HCT116 (cell line): ENCODE measurements at regions not wholly inside any gene's neighbourhood (a gene's known extent, or its start where the extent isn't known, plus 50 kb on each side); places are given as distances from the start of the nearest gene placed in this dataset.

Source experiments
- ATAC-seq: fragments of 200-7000 bp; cut with Tn5 transposase; 2 replicates; pipeline ENCODE4 v1.9.1; 2020; ENCODE audit warnings: mild to moderate bottlenecking, moderate library complexity
- BruUV-seq: library from RNA; stranded (reverse); fragments of 400-500 nt; replicated peaks from 2 replicates; lab custom pipeline; 2021; lab: Mats Ljungman, UMichigan
- CTCF ChIA-PET: fragments of 300-600 bp; sonication (Branson Sonifier 250); formaldehyde crosslinking; loops from one replicate; lab custom pipeline; 2021; ENCODE audit warnings: antibody characterized with exemption; lab: Charles Lee
- POLR2A ChIA-PET: fragments of 300-600, 350-600 bp; sonication (Branson Sonifier 250); formaldehyde crosslinking; loops from one replicate; lab custom pipeline; 2021; ENCODE audit warnings: antibody characterized with exemption; lab: Charles Lee
- RAD21 ChIA-PET, 2 experiments: fragments of 300-600 bp; sonication (Branson Sonifier 250); formaldehyde crosslinking; loops; one replicate each; lab custom pipeline; 2023; ENCODE audit warnings: low total read pairs in 2 of 2; ENCODE audit not compliant: uncharacterized antibody in 2 of 2, unreplicated experiment in 2 of 2, low non-redundant PET in 1 of 2; lab: Charles Lee
- DNase-seq: peaks from one replicate; pipeline ENCODE4 v3.0.0-alpha.2; 2010; ENCODE audit warnings: low read depth, low spot score
- H2AFZ ChIP-seq: fragments of 200-600 bp; shearing (Covaris generic), sonication (generic); 2 replicates; pipeline ENCODE4 v1.6.1; 2017; ENCODE audit warnings: low read depth, mixed run types, mixed read lengths, antibody characterized with exemption, low read length; ENCODE audit not compliant: poor library complexity, severe bottlenecking
- H3K27ac ChIP-seq: 2 replicates; pipeline ENCODE4 v1.5.1; 2012; ENCODE audit warnings: low read depth, low read length
- H3K27me3 ChIP-seq: fragments of 200-600 bp; sonication (generic); 2 replicates; pipeline ENCODE4 v1.6.1; 2016; ENCODE audit warnings: mixed run types, low read length, mixed read lengths; ENCODE audit not compliant: insufficient read depth
- H3K36me3 ChIP-seq, 2 experiments: fragments of 200-500 bp in 1 of 2; fragments of 200-600 bp in 1 of 2; sonication (Bioruptor generic) in 1 of 2; sonication (generic) in 1 of 2; 2 replicates each; pipeline versions ENCODE4 v1.5.1 to v1.6.1; 2014 to 2016; ENCODE audit warnings: low read length in 2 of 2, inconsistent platforms in 1 of 2, mixed read lengths in 1 of 2, mixed run types in 1 of 2; ENCODE audit not compliant: insufficient read depth in 2 of 2, control insufficient read depth in 1 of 2
- H3K4me1 ChIP-seq, 2 experiments: fragments of 200-600 bp in 1 of 2; sonication (generic) in 1 of 2; 2 replicates each; pipeline versions ENCODE4 v1.5.1 to v1.6.1; 2012 to 2017; ENCODE audit warnings: low read length in 2 of 2, inconsistent platforms in 1 of 2, mild to moderate bottlenecking in 1 of 2, mixed read lengths in 1 of 2, mixed run types in 1 of 2, moderate library complexity in 1 of 2; ENCODE audit not compliant: insufficient read depth in 2 of 2, control insufficient read depth in 1 of 2
- H3K4me2 ChIP-seq: fragments of 200-600 bp; sonication (generic); 2 replicates; pipeline ENCODE4 v1.6.1; 2017; ENCODE audit warnings: mixed run types, low read length, mixed read lengths
- H3K4me3 ChIP-seq, 2 experiments: fragments of 200-600 bp in 1 of 2; sonication (generic) in 1 of 2; replicated peaks in 1 of 2; 2 replicates each; pipeline ENCODE4 v1.5.1; 2011 to 2016; ENCODE audit warnings: low read length in 2 of 2, control low read depth in 1 of 2, low read depth in 1 of 2, mild to moderate bottlenecking in 1 of 2, mixed read lengths in 1 of 2, mixed run types in 1 of 2
- H3K79me2 ChIP-seq: fragments of 200-600 bp; sonication (generic); 2 replicates; pipeline ENCODE4 v1.6.1; 2017; ENCODE audit warnings: mild to moderate bottlenecking, mixed run types, low read length, moderate library complexity, mixed read lengths; ENCODE audit not compliant: insufficient read depth
- H3K9ac ChIP-seq: fragments of 200-600 bp; sonication (generic); 2 replicates; pipeline ENCODE4 v1.6.1; 2016; ENCODE audit warnings: low read length, mixed read lengths
- H3K9me2 ChIP-seq: fragments of 200-600 bp; sonication (generic), shearing (Covaris generic); 2 replicates; pipeline ENCODE4 v1.6.1; 2017; ENCODE audit warnings: mixed run types, mild to moderate bottlenecking, moderate library complexity; ENCODE audit not compliant: insufficient read depth
- H3K9me3 ChIP-seq, 2 experiments: fragments of 200-500 bp in 1 of 2; fragments of 200-600 bp in 1 of 2; sonication (Bioruptor generic) in 1 of 2; sonication (generic) in 1 of 2; 2 replicates each; pipeline ENCODE4 v1.6.1; 2014 to 2017; ENCODE audit warnings: low read length in 2 of 2, mixed read lengths in 2 of 2, inconsistent platforms in 1 of 2, low read depth in 1 of 2, mild to moderate bottlenecking in 1 of 2, mixed run types in 1 of 2, moderate library complexity in 1 of 2; ENCODE audit not compliant: control insufficient read depth in 1 of 2, insufficient read depth in 1 of 2
- H4K20me1 ChIP-seq: fragments of 200-600 bp; sonication (generic), shearing (Covaris generic); 2 replicates; pipeline ENCODE4 v1.6.1; 2017; ENCODE audit warnings: mixed run types, mild to moderate bottlenecking, moderate library complexity; ENCODE audit not compliant: insufficient read depth
- EZH2 ChIP-seq: fragments of 200-600 bp; sonication (generic); IDR thresholded peaks from 2 replicates; pipeline ENCODE4 v1.6.1; 2017; ENCODE audit warnings: antibody characterized with exemption, mixed run types
- POLR2A ChIP-seq: IDR thresholded peaks from 2 replicates; pipeline ENCODE4 v1.7.0; 2011; ENCODE audit warnings: borderline replicate concordance; ENCODE audit not compliant: insufficient read depth, insufficient read length; ENCODE audit errors: extremely low read depth
- intact Hi-C: fragments of 100-400 bp; cut with micrococcal nuclease; formaldehyde crosslinking; loops from 2 replicates; pipeline ENCODE4 v1.10.0; 2022
- TF ChIP-seq, protein P1 (sequence below): IDR thresholded peaks from 2 replicates; pipeline ENCODE4 v1.6.1; 2012; ENCODE audit warnings: low read depth

DNA sequence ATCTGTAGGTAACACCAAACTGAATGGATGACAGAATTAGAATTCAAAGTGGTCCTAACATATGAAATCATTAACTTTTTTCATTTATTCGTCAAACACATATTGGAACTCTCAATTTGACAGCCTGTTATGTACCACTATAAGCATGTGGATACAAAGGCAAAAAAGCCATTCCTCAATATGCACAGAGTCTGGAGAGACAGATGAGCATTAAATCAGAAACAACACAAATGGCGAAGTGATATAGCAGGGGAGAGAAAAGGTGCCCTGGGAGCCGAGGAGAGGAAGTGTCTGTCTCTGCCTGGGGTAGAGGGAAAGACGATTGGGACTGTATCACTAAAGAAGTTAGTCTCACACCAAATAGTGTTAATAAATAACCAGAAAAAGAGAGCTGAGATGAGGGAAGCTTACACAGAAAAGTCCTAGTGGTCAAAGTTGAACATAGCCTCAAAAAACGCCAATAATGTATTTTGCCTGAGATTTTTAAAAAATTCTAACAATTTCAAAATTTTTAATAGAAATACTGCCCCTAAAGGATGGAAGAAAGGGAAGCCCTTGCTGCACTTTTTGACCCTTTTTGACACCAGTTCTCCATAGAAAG, 417.5 kb downstream of the TUSC7 start:
- DNase-seq, result no peak
- no peak overlapping the region for H3K27ac ChIP-seq
- no peak overlapping the region for H3K9ac ChIP-seq
- TF ChIP-seq, protein P1, sequence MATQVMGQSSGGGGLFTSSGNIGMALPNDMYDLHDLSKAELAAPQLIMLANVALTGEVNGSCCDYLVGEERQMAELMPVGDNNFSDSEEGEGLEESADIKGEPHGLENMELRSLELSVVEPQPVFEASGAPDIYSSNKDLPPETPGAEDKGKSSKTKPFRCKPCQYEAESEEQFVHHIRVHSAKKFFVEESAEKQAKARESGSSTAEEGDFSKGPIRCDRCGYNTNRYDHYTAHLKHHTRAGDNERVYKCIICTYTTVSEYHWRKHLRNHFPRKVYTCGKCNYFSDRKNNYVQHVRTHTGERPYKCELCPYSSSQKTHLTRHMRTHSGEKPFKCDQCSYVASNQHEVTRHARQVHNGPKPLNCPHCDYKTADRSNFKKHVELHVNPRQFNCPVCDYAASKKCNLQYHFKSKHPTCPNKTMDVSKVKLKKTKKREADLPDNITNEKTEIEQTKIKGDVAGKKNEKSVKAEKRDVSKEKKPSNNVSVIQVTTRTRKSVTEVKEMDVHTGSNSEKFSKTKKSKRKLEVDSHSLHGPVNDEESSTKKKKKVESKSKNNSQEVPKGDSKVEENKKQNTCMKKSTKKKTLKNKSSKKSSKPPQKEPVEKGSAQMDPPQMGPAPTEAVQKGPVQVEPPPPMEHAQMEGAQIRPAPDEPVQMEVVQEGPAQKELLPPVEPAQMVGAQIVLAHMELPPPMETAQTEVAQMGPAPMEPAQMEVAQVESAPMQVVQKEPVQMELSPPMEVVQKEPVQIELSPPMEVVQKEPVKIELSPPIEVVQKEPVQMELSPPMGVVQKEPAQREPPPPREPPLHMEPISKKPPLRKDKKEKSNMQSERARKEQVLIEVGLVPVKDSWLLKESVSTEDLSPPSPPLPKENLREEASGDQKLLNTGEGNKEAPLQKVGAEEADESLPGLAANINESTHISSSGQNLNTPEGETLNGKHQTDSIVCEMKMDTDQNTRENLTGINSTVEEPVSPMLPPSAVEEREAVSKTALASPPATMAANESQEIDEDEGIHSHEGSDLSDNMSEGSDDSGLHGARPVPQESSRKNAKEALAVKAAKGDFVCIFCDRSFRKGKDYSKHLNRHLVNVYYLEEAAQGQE, result no peak
- no peak for TF ChIP-seq EZH2
- TF ChIP-seq, all 23 proteins: peak for 0
- no TSS peak for BruUV-seq
- Histone ChIP-seq H3K79me2 (no peaks in the 10 kb centered on the region), H4K20me1 (no peaks in the 10 kb centered on the region), H3K4me3 (no peak overlapping the region), H2AFZ (no peak overlapping the region), H3K4me1 (no peaks in the 10 kb centered on the region), H3K36me3 (no peaks in the 10 kb centered on the region), H3K27me3 (no peaks in the 10 kb centered on the region; the same call in 1 of the 2 replicates), H3K4me2 (no peak overlapping the region), H3K9me3 (no peaks in the 10 kb centered on the region), H3K9me2 (no peaks in the 10 kb centered on the region)
- ChIA-PET CTCF (no interaction called here), RAD21 (no interaction called here), POLR2A (no interaction called here)
- ATAC-seq, result no peak
- intact Hi-C loops, result no loop called here

DNA sequence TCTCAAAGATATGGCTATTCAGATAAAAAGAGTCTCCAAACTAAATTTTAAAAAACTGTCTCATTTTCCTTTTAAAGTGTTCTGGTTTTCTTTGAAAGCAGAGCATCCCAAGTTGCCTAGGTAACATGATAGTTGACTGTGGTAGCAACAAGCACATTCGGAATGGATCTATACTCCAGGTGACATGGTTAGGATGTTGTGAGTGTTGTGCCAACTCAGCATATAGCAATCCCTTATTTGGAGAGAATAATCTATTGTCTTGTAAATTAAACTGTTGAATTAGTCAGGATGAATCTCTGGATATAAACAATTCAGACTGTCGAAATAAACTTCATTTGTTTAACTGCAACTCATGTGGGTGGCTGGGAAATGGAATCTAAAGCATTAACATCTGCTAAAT, 418.6 kb downstream of the TUSC7 start:
- no peak overlapping the region for H3K9ac ChIP-seq
- no peaks in the 10 kb centered on the region for H3K9me3 ChIP-seq
- H4K20me1 ChIP-seq, result no peaks in the 10 kb centered on the region
- no peak for ATAC-seq
- no peaks in the 10 kb centered on the region for H3K79me2 ChIP-seq
- ChIA-PET RAD21 (no interaction called here), CTCF (no interaction called here), POLR2A (no interaction called here)
- TF ChIP-seq, protein P1, result no peak
- no peak for TF ChIP-seq POLR2A
- BruUV-seq, result no TSS peak
- no peaks in the 10 kb centered on the region for H3K4me1 ChIP-seq
- H3K4me3 ChIP-seq, result no peak overlapping the region
- no peaks in the 10 kb centered on the region for H3K27me3 ChIP-seq
- no peak overlapping the region for H3K4me2 ChIP-seq
- intact Hi-C loops, result no loop called here
- H3K27ac ChIP-seq, result no peak overlapping the region
- no peaks in the 10 kb centered on the region for H3K9me2 ChIP-seq
- no peak for DNase-seq
- H3K36me3 ChIP-seq, result no peaks in the 10 kb centered on the region
- H2AFZ ChIP-seq, result no peak overlapping the region
